DMS 273 (cell line): ENCODE measurements at regions not wholly inside any gene's neighbourhood (a gene's known extent, or its start where the extent isn't known, plus 50 kb on each side); places are given as distances from the start of the nearest gene placed in this dataset.

Source experiments
- DNase-seq: peaks from one replicate; lab custom pipeline; 2025; ENCODE audit not compliant: unreplicated experiment; lab: John Stamatoyannopoulos, UW

DNA sequence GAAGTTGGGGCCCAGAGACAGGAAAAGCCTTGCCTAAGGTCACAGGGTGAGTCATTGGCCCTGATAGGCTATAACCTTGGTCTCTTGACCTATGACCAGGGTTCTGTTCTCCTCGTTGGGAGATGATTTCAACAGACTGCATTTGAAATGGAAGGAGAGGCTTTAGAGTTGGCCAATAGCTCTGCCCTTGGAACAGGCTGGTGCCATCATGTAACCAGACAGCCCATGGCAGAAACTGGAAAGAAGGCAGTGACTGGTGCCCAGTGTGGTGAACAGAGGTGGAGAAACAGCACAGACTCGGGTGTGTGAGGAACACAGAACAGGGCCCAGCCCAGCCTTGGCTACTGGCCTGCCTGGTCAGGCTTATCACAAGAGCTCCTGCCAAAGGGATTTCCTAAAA is 109.8 kb upstream of the SLC25A48 start:
- no peak for DNase-seq

- no peak for DNase-seq
Measured at GRCh38 chr5:135723491-135723890, 111.0 kb upstream of the SLC25A48 start.

GRCh38 chr5:135721548-135722090 is 112.8 kb upstream of the SLC25A48 start:
- DNase-seq, result no peak

- no peak for DNase-seq
Measured at GRCh38 chr5:135720191-135720590, 114.3 kb upstream of the SLC25A48 start.

DNA sequence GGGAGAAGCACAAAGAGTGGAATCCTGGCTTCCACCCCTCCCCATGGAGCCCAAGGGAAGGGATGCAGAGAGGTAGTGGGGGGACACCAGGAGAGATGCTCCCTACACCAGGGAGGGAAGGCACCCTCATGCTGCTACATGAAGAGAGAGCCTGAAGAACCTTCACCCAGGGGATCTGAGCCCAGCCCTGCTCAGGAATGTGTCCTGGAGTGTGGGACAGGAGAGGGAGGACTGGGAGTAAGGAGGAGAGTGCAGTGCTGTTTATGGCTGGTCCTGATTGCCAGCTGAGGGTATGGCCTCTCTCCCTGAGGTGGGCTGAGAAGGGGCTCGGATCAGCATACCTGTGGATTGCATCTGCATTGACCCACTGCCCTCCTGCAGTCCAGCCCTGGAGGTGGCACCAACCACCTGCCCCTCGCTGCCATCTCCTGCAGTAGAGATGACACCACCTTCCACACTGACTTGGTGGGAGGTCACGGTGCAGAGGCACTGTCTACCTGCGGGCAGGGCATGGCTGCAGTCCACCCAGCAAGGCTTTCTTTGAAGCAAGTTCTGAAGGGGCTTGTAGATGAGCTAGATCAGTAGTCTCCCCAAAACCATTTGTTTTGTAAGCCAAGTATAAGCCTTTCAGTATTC is 114.9 kb upstream of the SLC25A48 start:
- DNase-seq, result no peak

- no peak for DNase-seq
Measured at GRCh38 chr5:135718651-135719050, 115.8 kb upstream of the SLC25A48 start.

DNA sequence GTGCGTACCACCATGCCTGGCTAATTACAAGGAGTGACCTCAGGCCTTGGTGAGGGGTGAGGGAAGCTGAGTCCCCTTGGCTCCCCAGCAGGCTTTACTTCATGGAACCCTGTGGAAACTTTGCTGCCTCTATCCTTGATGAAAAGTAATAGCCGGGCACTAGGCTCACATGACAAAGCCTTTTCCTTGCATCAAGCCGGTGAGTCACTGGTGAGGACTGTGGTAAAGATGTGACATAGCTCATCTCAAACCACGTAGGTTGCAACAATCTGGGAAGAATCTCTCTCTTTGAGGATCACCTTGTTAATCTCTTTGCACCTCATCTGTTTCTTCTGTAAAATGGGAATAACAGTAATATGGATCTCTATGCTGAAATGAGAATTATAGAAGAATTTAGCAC is 116.3 kb upstream of the SLC25A48 start:
- DNase-seq, result no peak

DNA sequence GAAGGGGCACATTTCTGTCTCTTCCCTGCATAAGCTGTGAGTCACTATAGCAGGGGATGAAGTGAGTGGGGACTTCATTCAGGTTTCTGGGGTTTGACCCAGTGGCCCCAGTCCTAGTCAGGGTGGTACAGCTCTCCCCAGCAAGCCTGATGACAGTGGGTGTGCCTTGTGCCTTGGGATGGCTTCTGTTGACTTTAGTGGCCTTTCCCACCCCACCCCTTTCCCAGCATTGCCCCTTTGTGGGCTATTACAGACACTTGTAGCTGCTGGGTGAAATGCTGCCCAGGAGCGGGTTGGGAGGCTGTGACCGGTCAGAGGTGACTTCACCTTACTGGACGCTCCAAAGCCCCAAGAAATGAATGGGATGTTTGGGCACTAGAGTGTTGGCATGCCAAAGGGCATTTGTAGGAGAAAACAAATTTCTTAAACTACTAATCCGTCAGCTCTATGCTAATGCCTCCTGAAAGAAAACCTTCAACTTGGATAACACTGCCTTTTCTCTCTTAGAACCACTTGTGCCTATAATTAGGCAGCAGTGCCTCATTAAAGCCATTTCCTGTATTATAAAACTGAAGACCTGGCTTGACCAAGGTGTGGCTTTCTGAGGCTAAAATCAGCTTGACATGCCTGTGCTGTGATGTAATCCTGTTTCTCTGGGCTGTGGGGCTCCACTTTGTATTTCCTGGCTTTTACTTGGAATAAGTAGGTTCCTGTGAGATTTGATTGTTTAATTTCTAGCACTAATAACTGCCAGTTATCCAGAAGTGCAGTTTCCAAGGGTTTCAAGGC is 119.0 kb upstream of the SLC25A48 start:
- DNase-seq, result no peak

DNA sequence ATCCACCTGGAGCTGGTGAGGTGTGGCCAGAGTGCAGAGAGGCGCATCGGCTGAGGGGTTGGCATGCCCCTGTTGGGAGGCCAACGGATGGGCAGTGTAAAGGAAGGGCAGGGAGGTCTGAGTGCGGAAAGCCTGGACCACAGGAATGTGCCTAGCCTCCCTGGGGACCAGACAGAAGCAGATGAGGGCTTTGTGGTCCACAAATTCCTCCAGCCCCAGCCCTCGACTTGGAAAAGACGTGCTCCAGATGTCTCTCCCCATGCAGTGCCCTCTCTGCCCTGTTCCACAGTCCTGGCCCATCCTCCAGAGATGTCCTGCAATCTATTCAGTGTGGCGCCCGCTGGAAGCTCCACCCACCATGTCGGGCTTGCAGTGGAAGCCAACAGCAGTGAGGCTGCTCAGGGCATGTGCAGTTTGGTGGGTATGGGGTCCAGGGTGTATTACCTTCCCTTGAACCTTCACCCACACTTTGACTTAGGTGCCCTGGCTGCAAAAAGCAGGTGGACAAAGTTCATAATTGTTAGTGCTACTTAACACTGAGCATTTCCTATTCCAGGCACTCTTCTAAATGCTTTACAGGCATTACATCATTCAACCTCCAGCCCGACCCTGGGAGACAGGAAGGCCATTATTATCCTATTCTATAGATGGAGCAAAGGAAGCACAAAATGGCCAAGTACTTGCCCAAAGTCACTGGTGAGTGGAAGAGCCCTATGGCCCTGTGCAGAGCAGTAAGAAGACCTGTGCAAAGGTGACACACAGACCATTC is 120.2 kb upstream of the SLC25A48 start:
- no peak for DNase-seq

DNA sequence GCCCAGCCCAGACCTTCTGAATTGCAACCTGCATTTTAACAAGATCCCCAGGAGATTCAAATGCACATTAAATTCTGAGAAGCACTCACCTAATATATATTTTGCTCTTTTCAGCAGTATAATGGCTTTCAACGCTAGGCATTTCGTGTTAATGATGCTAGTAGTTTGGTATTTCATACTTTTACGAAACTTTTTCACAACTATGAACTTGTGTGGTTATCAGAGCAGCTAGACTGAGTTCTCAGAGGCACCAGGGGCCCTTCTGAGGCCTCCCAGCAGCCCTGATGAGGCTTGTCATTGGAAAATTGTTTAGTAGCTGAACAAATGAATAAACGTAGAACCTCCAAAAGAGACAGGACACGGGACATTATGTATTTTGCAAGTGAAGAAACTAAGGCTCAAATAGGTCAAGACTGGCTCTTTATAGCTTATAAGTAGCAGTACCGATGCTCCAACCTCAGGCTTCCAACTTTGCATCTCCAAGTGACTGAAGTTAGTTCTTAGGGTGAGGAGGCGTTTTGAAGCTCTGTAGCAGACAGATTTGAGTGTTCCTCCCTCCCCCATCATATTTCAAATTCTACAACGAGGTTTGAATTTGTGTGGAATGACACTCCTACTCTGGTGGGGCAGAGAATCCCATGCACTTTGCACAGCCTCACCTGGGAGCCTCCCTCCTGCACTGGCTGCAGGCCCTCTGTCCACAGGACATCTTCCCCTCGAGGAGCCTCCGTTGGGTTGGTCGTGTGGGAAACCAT is 121.1 kb upstream of the SLC25A48 start:
- no peak for DNase-seq

GRCh38 chr5:135711911-135712310 is 122.6 kb upstream of the SLC25A48 start:
- no peak for DNase-seq

- DNase-seq, result peak; percentile 27
Measured at GRCh38 chr5:135710045-135710675, 124.3 kb upstream of the SLC25A48 start.

- no peak for DNase-seq
Measured at GRCh38 chr5:135709208-135709575, 125.3 kb upstream of the SLC25A48 start.

DNA sequence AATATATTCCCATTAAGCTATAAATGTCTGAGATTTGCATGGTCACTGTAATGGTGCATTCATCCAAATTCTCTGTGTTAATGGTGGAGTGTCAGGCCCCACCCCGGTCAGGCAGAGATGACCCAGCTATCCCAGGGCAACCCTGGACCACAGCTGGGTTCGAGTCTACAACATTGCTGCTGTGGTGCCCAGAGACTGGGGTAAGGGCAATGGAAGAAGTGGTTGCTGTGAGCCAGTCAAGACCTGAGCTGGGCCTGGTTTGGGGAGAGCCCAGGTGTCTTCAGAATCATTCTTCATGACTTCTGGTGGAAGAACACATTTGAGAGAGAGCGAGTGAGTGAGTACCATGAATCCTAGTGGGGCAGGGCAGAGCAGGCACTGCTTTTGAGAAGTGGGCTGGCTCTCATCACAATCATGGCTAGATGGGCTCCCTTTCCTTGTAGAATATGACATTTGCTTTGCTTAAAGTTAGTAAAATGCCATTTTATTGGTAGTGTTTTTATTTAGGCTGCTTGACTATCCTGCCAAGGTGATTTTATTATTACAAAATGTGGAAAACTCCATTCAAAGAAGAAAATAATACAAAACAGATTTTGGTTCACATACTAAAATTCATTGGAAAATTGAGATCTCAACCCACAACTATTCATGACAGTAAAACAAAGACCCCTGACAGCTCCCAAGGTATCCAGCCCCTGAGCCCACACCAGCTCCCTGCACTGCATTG is 125.8 kb upstream of the SLC25A48 start:
- DNase-seq, result no peak

DNA sequence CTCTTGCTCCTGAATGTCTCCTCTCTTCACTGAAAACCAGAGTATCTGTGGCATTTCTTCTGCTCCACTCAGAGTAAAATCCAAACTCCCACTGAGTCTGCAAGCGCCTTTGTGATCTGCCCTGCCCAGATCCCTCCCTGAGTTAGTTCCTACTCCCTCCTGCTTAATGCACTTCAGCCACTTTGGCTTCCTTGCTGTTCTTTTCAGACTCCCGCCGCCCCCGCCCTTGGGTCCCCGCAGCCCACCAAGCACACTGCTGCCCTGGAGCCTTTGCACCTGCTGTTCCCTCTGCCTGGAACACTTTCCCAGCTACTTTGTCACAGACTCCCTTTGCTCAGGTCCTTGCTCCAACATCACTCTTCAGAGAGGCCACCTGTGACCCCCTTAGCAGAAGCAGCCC is 127.2 kb upstream of the SLC25A48 start:
- no peak for DNase-seq

DNA sequence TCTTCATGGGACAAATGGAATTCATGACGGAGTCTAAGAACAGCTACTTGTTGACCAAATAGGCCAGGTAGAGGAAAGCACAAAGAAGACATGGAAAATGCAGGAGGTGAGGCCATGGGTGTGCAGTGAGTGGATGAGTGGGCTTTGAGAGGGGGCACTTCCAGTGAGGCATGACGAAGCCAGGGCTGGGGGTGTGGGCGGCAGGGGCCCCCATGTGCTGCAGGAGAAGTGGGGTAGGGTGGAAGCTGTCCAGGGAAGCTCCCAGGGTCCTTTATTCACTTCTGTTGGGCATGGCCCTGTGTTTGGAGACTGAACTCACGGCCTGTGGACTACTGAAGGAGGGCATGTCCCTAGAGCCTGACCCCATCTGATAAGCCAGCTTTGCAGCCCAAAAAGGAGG is 127.6 kb upstream of the SLC25A48 start:
- no peak for DNase-seq

DNA sequence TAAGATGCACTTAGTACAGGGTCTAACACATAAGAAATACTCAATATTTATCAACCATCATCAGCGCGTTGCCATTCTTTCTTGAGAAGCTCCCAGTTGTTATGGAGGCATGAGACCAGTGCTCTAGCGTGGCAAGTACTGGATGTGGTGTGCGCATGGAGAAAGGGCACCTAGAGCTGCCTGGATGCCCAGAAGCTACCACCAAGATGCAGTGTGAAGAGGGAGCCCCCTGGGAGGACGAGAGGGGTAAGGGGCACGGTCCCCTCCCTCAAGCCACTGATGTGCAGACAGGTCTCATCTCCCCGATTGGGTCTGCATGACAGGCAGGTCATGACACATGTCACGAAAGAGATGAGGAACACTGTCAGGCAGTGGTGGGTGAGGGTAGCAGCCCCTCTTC is 127.7 kb upstream of the CXCL14 start:
- DNase-seq, result no peak

GRCh38 chr5:135705941-135706466 is 127.2 kb upstream of the CXCL14 start:
- no peak for DNase-seq

DNA sequence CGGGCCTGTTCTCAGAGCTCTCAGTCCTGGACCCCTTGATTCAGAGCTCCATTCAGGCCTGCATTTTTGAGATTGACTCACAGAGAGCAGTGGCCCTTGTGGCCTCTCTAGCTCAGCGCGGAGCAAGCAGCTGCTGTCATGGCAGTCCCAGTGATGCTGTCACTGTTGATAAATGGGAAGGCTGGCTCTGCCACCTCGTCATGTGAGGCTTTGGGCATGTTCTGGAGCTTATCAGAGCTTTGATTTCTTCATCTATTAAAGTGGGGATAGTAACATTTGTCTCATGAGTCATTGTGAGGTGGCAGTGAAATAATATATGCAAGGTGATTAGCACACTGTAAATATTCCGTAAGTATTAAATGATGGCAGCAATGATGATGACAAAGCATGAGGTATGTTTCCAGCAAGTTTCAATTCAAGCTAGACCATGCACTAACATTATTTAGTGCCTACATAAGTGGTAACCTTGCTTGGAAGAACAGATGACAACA is 126.4 kb upstream of the CXCL14 start:
- DNase-seq, result no peak

GRCh38 chr5:135704616-135705015 is 125.8 kb upstream of the CXCL14 start:
- DNase-seq, result no peak
